B cell (primary cell): ENCODE measurements at regions not wholly inside any gene's neighbourhood (a gene's known extent, or its start where the extent isn't known, plus 50 kb on each side); places are given as distances from the start of the nearest gene placed in this dataset.

ENCODE experiments used
- ATAC-seq: fragments of 200-7000 bp; cut with Tn5 transposase; one replicate; pipeline ENCODE4 v1.10.0; 2021; ENCODE audit warnings: low read depth, mild to moderate bottlenecking, moderate number of reproducible peaks, moderate library complexity
- CTCF ChIA-PET: fragments of 350-600 bp; sonication (Branson Sonifier 250); formaldehyde crosslinking; loops from one replicate; lab custom pipeline; 2021; ENCODE audit warnings: antibody characterized with exemption, inconsistent platforms; lab: Charles Lee
- POLR2A ChIA-PET: fragments of 350-600 bp; sonication (Branson Sonifier 250); formaldehyde crosslinking; loops from one replicate; lab custom pipeline; 2021; ENCODE audit warnings: antibody characterized with exemption; lab: Charles Lee
- DNase-seq: peaks from one replicate; pipeline ENCODE4 v3.0.0; 2013
- H2AFZ ChIP-seq: 2 replicates; pipeline ENCODE4 v1.6.1; 2012; ENCODE audit warnings: mild to moderate bottlenecking, low read depth, low read length; ENCODE audit not compliant: insufficient read depth, poor library complexity, severe bottlenecking
- H3K27ac ChIP-seq, 2 donors: 1 replicate in 1 of 2; 2 replicates in 1 of 2; pipeline ENCODE4 v1.5.1; 2012 to 2013; ENCODE audit warnings: low read length in 2 of 2, mild to moderate bottlenecking in 2 of 2, moderate library complexity in 1 of 2
- H3K27me3 ChIP-seq, 4 experiments: fragments of 200-600 bp in 1 of 4; sonication (generic) in 1 of 4; replicated peaks in 1 of 4; 1 replicate in 2 of 4; 2 replicates in 2 of 4; pipeline versions ENCODE4 v1.6.1 to v1.7.0; 2013 to 2016; ENCODE audit warnings: low read length in 3 of 4, mild to moderate bottlenecking in 2 of 4, mixed read lengths in 1 of 4, moderate library complexity in 1 of 4; ENCODE audit not compliant: insufficient read depth in 4 of 4, control insufficient read depth in 3 of 4; ENCODE audit errors: control extremely low read depth in 1 of 4
- H3K36me3 ChIP-seq, 2 experiments: replicated peaks in 1 of 2; 1 replicate in 1 of 2; 2 replicates in 1 of 2; pipeline versions ENCODE4 v1.6.1 to v1.7.1; 2013; ENCODE audit warnings: low read length in 1 of 2; ENCODE audit not compliant: insufficient read depth in 2 of 2, control insufficient read depth in 1 of 2; ENCODE audit errors: control extremely low read depth in 1 of 2, extremely low read depth in 1 of 2
- H3K4me1 ChIP-seq, 2 donors: fragments of 200-600 bp in 1 of 2; sonication (generic) in 1 of 2; 1 replicate in 1 of 2; 2 replicates in 1 of 2; pipeline versions ENCODE4 v1.5.1 to v1.6.1; 2013 to 2017; ENCODE audit warnings: low read length in 2 of 2; ENCODE audit not compliant: control insufficient read depth in 2 of 2, insufficient read depth in 2 of 2
- H3K4me2 ChIP-seq: replicated peaks from 2 replicates; pipeline ENCODE3; 2012; ENCODE audit warnings: mild to moderate bottlenecking, low read depth, low read length; ENCODE audit not compliant: poor library complexity, severe bottlenecking
- H3K4me3 ChIP-seq, 5 experiments: fragments of 200-600 bp in 1 of 5; sonication (generic) in 1 of 5; 1 replicate in 3 of 5; 2 replicates in 2 of 5; pipeline versions ENCODE4 v1.5.1 to v1.7.0; 2011 to 2016; ENCODE audit warnings: low read length in 4 of 5, mild to moderate bottlenecking in 4 of 5, low read depth in 2 of 5, control low read depth in 1 of 5, moderate library complexity in 1 of 5; ENCODE audit not compliant: insufficient read depth in 1 of 5; ENCODE audit errors: control extremely low read depth in 1 of 5, extremely low read depth in 1 of 5
- H3K79me2 ChIP-seq: fragments of 200-600 bp; sonication (generic); one replicate; pipeline ENCODE4 v1.6.0; 2016; ENCODE audit warnings: low read length; ENCODE audit not compliant: control insufficient read depth, insufficient read depth
- H3K9ac ChIP-seq: fragments of 200-600 bp; sonication (generic); 2 replicates; pipeline ENCODE4 v1.6.1; 2017; ENCODE audit warnings: mild to moderate bottlenecking, low read length, moderate library complexity
- H3K9me3 ChIP-seq, 3 donors: one replicate each; pipeline versions ENCODE4 v1.6.1 to v1.7.1; 2013; ENCODE audit warnings: low read length in 2 of 3; ENCODE audit not compliant: control insufficient read depth in 2 of 3, insufficient read depth in 1 of 3; ENCODE audit errors: control extremely low read depth in 1 of 3
- H4K20me1 ChIP-seq: 2 replicates; pipeline ENCODE4 v1.6.0; 2012; ENCODE audit warnings: mild to moderate bottlenecking, low read length; ENCODE audit not compliant: insufficient read depth, control insufficient read depth, poor library complexity, severe bottlenecking
- H3K27ac Mint-ChIP-seq: one replicate; pipeline ENCODE4 v1.8.0; 2021; ENCODE audit warnings: mixed read lengths
- H3K27me3 Mint-ChIP-seq: one replicate; pipeline ENCODE4 v1.8.0; 2021; ENCODE audit warnings: mixed read lengths
- H3K4me1 Mint-ChIP-seq: one replicate; pipeline ENCODE4 v1.8.0; 2021; ENCODE audit warnings: mixed read lengths
- H3K4me3 Mint-ChIP-seq: one replicate; pipeline ENCODE4 v1.8.0; 2021; ENCODE audit warnings: mixed read lengths
- H3K9me3 Mint-ChIP-seq: one replicate; pipeline ENCODE4 v1.8.0; 2022; ENCODE audit warnings: mixed read lengths; ENCODE audit not compliant: insufficient read depth
- CTCF ChIP-seq: fragments of 200-600 bp; IDR thresholded peaks from one replicate; pipeline ENCODE4 v1.8.0; 2022; ENCODE audit warnings: antibody characterized with exemption, mild to moderate bottlenecking
- EZH2 ChIP-seq: IDR thresholded peaks from 2 replicates; pipeline ENCODE4 v1.6.1; 2012; ENCODE audit warnings: borderline replicate concordance, low read depth, mild to moderate bottlenecking, moderate library complexity, low read length; ENCODE audit not compliant: insufficient read depth, poor library complexity, severe bottlenecking
- WGBS: methylation state at CpG from one replicate; pipeline ENCODE4 v1.1.5; 2013; ENCODE audit warnings: missing lambda C conversion rate; ENCODE audit not compliant: insufficient coverage; 5-methylcytosine and 5-hydroxymethylcytosine counted together
- intact Hi-C: fragments of 100-400 bp; cut with micrococcal nuclease; formaldehyde crosslinking; loops from one replicate; pipeline ENCODE4 v1.10.0; 2022

GRCh38 chr15:68502398-68502901, 70.5 kb upstream of the ITGA11 start:
- Histone ChIP-seq H3K4me3 (no peak overlapping the region), H3K4me2 (no peak overlapping the region), H3K79me2 (no peaks in the 10 kb centered on the region), H3K27me3 (peaks cover 0 to 4% (median 1%) of the 10 kb centered on the region in 4 experiments), H4K20me1 (no peaks in the 10 kb centered on the region), H2AFZ (no peak overlapping the region), H3K4me1 (no peaks in the 10 kb centered on the region), H3K9ac (no peak overlapping the region), H3K27ac (no peak overlapping the region), H3K9me3 (peaks cover 0 to 4% (median 0%) of the 10 kb centered on the region in 3 donors), H3K36me3 (no peaks in the 10 kb centered on the region)
- Mint-ChIP-seq H3K27me3 (peaks cover 20% of the 10 kb centered on the region), H3K27ac (no peak overlapping the region), H3K9me3 (no peaks in the 10 kb centered on the region), H3K4me3 (no peak overlapping the region), H3K4me1 (no peaks in the 10 kb centered on the region)
- ChIA-PET POLR2A (no interaction called here), CTCF (no interaction called here)
- WGBS: 86% methylated on average over 7 of the region's 11 CpGs
- DNase-seq: no peak
- intact Hi-C loops: no loop called here
- ATAC-seq: no peak
- no peak for TF ChIP-seq CTCF
- no peak for TF ChIP-seq EZH2

- intact Hi-C loops: no loop called here
- POLR2A ChIA-PET: no interaction called here
Measured at GRCh38 chr15:68503213-68503612, 71.2 kb upstream of the ITGA11 start.

More at GRCh38 chr15:68503213-68503612, 71.2 kb upstream of the ITGA11 start:
- Mint-ChIP-seq H3K4me1 (no peaks in the 10 kb centered on the region), H3K27me3 (peaks cover 21% of the 10 kb centered on the region), H3K27ac (no peak overlapping the region), H3K4me3 (no peak overlapping the region), H3K9me3 (no peaks in the 10 kb centered on the region)
- Histone ChIP-seq H3K79me2 (no peaks in the 10 kb centered on the region), H3K9ac (no peak overlapping the region), H3K27ac (no peak overlapping the region), H3K4me1 (no peaks in the 10 kb centered on the region), H2AFZ (no peak overlapping the region), H4K20me1 (no peaks in the 10 kb centered on the region), H3K36me3 (no peaks in the 10 kb centered on the region), H3K4me3 (no peak overlapping the region), H3K27me3 (peaks cover 0 to 4% (median 1%) of the 10 kb centered on the region in 4 experiments), H3K4me2 (no peak overlapping the region), H3K9me3 (peaks cover 0 to 4% (median 0%) of the 10 kb centered on the region in 3 donors)
- ATAC-seq (no peak), DNase-seq (no peak)
- CTCF ChIA-PET: no interaction called here
- no peak for TF ChIP-seq CTCF
- TF ChIP-seq EZH2: no peak
- WGBS: 83% methylated on average over 5 of the region's 7 CpGs
